Peyer's patch (tissue), 4 donors: ENCODE measurements at regions not wholly inside any gene's neighbourhood (a gene's known extent, or its start where the extent isn't known, plus 50 kb on each side); places are given as distances from the start of the nearest gene placed in this dataset.

ENCODE experiments used
- DNase-seq, 3 donors: peaks; one replicate each; pipeline ENCODE4 v3.0.0-alpha.2; 2017 to 2019
- H3K27ac ChIP-seq, 4 donors: fragments of 200-600 bp; sonication (generic); one replicate each; pipeline ENCODE4 v1.5.1; 2016 to 2019
- H3K27me3 ChIP-seq, 2 donors: fragments of 200-600 bp; sonication (generic); one replicate each; pipeline ENCODE4 v1.5.1; 2019
- H3K36me3 ChIP-seq, 3 donors: fragments of 200-600 bp; sonication (generic); one replicate each; pipeline ENCODE4 v1.5.1; 2016 to 2019
- H3K4me1 ChIP-seq, 4 donors: fragments of 200-600 bp; sonication (generic); one replicate each; pipeline ENCODE4 v1.5.1; 2016 to 2019
- H3K4me3 ChIP-seq, 4 donors: fragments of 200-600 bp; sonication (generic); 1 replicate in 3 of 4; 2 replicates in 1 of 4; pipeline ENCODE4 v1.5.1; 2016 to 2019; ENCODE audit warnings: mild to moderate bottlenecking in 1 of 4
- H3K9me3 ChIP-seq, 4 donors: fragments of 200-600 bp; sonication (generic); one replicate each; pipeline ENCODE4 v1.5.1; 2016 to 2019; ENCODE audit warnings: mild to moderate bottlenecking in 1 of 4
- POLR2A ChIP-seq, 2 donors: fragments of 450-650 bp; IDR thresholded peaks; one replicate each; pipeline ENCODE4 v1.5.1; 2017; ENCODE audit warnings: antibody characterized with exemption in 2 of 2, mild to moderate bottlenecking in 2 of 2, moderate library complexity in 2 of 2
- TF ChIP-seq, protein P1 (sequence below), 6 experiments: fragments of 450-650 bp in 4 of 6; fragments of 200-600 bp in 2 of 6; sonication (generic) in 1 of 6; IDR thresholded peaks; one replicate each; pipeline ENCODE4 v1.5.1; 2017 to 2019; ENCODE audit warnings: antibody characterized with exemption in 6 of 6, mild to moderate bottlenecking in 3 of 6, moderate library complexity in 1 of 6

DNA sequence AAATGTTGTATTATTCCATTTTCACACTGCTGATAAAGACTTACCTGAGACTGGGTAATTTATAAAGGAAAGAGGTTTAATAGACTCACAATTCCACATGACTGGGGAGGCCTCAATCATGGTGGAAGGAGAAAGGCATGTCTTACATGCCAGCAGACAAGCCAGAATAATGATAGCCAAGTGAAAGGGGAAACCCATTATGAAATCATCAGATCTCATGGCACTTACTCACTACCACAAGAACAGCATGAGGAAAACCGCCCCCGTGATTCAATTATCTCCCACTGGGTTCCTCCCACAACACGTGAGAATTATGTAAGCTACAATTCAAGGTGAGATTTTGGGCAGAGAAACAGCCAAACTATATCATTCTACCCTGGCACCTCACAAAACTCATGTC lies 2535.1 kb downstream of the ARAP2 start:
- TF ChIP-seq POLR2A (IDR thresholded peaks at IDR 0.05): no peak
- TF ChIP-seq, protein P1, sequence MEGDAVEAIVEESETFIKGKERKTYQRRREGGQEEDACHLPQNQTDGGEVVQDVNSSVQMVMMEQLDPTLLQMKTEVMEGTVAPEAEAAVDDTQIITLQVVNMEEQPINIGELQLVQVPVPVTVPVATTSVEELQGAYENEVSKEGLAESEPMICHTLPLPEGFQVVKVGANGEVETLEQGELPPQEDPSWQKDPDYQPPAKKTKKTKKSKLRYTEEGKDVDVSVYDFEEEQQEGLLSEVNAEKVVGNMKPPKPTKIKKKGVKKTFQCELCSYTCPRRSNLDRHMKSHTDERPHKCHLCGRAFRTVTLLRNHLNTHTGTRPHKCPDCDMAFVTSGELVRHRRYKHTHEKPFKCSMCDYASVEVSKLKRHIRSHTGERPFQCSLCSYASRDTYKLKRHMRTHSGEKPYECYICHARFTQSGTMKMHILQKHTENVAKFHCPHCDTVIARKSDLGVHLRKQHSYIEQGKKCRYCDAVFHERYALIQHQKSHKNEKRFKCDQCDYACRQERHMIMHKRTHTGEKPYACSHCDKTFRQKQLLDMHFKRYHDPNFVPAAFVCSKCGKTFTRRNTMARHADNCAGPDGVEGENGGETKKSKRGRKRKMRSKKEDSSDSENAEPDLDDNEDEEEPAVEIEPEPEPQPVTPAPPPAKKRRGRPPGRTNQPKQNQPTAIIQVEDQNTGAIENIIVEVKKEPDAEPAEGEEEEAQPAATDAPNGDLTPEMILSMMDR (IDR thresholded peaks at IDR 0.05): no peak
- no peaks in the 10 kb centered on the region for H3K36me3 ChIP-seq
- no peak for DNase-seq
- H3K4me1 ChIP-seq: no peaks in the 10 kb centered on the region
- no peaks in the 10 kb centered on the region for H3K27me3 ChIP-seq
- H3K4me3 ChIP-seq: no peak overlapping the region
- no peak overlapping the region for H3K27ac ChIP-seq
- no peaks in the 10 kb centered on the region for H3K9me3 ChIP-seq

DNA sequence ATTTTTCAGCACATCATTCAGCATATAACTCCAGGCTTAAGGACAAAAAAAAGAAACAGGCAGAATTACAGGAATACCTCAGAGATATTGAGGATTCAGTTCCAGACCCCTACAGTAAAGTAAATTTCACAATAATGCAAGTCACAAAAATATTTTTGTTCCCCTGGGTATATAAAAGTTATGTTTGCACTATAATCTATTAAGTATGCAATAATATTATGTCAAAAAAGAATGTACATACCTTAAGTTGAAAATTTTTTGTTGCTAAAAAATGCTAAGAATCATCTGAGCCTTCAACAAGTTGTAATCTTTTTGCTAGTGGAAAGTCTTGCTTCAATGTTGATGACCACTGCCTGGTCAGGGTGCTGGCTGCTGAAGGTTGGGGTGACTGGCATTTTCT lies 2532.5 kb downstream of the ARAP2 start:
- no peaks in the 10 kb centered on the region for H3K9me3 ChIP-seq
- H3K27ac ChIP-seq: no peak overlapping the region
- no peaks in the 10 kb centered on the region for H3K36me3 ChIP-seq
- no peak for TF ChIP-seq POLR2A (IDR thresholded peaks at IDR 0.05)
- TF ChIP-seq, protein P1 (IDR thresholded peaks at IDR 0.05): no peak
- H3K27me3 ChIP-seq: no peaks in the 10 kb centered on the region
- no peak for DNase-seq
- no peak overlapping the region for H3K4me3 ChIP-seq
- no peaks in the 10 kb centered on the region for H3K4me1 ChIP-seq

- H3K27ac ChIP-seq: no peak overlapping the region
- no peak for DNase-seq
- no peaks in the 10 kb centered on the region for H3K9me3 ChIP-seq
- H3K36me3 ChIP-seq: no peaks in the 10 kb centered on the region
- no peaks in the 10 kb centered on the region for H3K4me1 ChIP-seq
- no peak overlapping the region for H3K4me3 ChIP-seq
- no peaks in the 10 kb centered on the region for H3K27me3 ChIP-seq
- TF ChIP-seq POLR2A (IDR thresholded peaks at IDR 0.05): no peak
- TF ChIP-seq, protein P1 (IDR thresholded peaks at IDR 0.05): no peak
Observed at GRCh38 chr4:33714971-33715370, 2529.3 kb downstream of the ARAP2 start.

GRCh38 chr4:33715841-33716395 lies 2528.4 kb downstream of the ARAP2 start:
- Histone ChIP-seq H3K4me1 (no peaks in the 10 kb centered on the region), H3K27ac (no peak overlapping the region), H3K27me3 (no peaks in the 10 kb centered on the region), H3K4me3 (no peak overlapping the region), H3K36me3 (no peaks in the 10 kb centered on the region), H3K9me3 (no peaks in the 10 kb centered on the region)
- no peak for TF ChIP-seq POLR2A (IDR thresholded peaks at IDR 0.05)
- TF ChIP-seq, protein P1 (IDR thresholded peaks at IDR 0.05): no peak
- no peak for DNase-seq

GRCh38 chr4:33722254-33722653 lies 2522.1 kb downstream of the ARAP2 start:
- Histone ChIP-seq H3K27me3 (no peaks in the 10 kb centered on the region), H3K27ac (no peak overlapping the region), H3K4me1 (no peaks in the 10 kb centered on the region)

More at GRCh38 chr4:33722254-33722653, 2522.1 kb downstream of the ARAP2 start:
- Histone ChIP-seq H3K4me3 (no peak overlapping the region), H3K9me3 (no peaks in the 10 kb centered on the region), H3K36me3 (no peaks in the 10 kb centered on the region)
- no peak for TF ChIP-seq POLR2A (IDR thresholded peaks at IDR 0.05)
- TF ChIP-seq, protein P1 (IDR thresholded peaks at IDR 0.05): no peak
- DNase-seq: no peak
